ENCODE measurements at regions not wholly inside any gene's neighbourhood (a gene's known extent, or its start where the extent isn't known, plus 50 kb on each side); places are given as distances from the start of the nearest gene placed in this dataset.

- TF ChIP-seq GABPA (IDR thresholded peaks at IDR 0.05; ENCODE audit: low read depth) = no peak
- TF ChIP-seq CTCF (IDR thresholded peaks at IDR 0.05; ENCODE audit: insufficient read depth, low read length) = no peak
- no peak for TF ChIP-seq REST (IDR thresholded peaks at IDR 0.05; ENCODE audit: insufficient replicate concordance, low read depth)
- TF ChIP-seq POLR2AphosphoS5 (IDR thresholded peaks at IDR 0.05; ENCODE audit: low read depth) = no peak
Observed at GRCh38 chr5:169499990-169500505, 83.5 kb upstream of the SPDL1 start.

All from HL-60 (cell line).